ENCODE measurements at regions not wholly inside any gene's neighbourhood (a gene's known extent, or its start where the extent isn't known, plus 50 kb on each side); places are given as distances from the start of the nearest gene placed in this dataset.

DNA sequence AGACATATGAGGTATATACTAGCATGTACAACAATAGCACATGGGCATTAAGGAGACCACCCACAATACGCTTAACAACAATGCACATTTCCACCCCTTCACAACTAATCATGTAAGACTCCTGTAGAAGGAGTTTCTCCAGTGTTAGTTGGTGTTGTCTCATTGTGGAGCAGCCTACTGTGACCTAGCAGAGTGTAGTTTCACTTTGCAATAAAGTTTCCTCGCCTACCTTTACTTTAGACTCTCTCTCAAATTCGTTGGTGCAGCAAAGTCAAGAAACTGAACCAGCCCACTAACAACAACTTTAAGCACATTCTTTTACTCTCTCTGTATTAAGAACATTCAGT lies 863.6 kb downstream of the FAM181B start:
- TF ChIP-seq, protein P1, sequence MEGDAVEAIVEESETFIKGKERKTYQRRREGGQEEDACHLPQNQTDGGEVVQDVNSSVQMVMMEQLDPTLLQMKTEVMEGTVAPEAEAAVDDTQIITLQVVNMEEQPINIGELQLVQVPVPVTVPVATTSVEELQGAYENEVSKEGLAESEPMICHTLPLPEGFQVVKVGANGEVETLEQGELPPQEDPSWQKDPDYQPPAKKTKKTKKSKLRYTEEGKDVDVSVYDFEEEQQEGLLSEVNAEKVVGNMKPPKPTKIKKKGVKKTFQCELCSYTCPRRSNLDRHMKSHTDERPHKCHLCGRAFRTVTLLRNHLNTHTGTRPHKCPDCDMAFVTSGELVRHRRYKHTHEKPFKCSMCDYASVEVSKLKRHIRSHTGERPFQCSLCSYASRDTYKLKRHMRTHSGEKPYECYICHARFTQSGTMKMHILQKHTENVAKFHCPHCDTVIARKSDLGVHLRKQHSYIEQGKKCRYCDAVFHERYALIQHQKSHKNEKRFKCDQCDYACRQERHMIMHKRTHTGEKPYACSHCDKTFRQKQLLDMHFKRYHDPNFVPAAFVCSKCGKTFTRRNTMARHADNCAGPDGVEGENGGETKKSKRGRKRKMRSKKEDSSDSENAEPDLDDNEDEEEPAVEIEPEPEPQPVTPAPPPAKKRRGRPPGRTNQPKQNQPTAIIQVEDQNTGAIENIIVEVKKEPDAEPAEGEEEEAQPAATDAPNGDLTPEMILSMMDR (conservative IDR thresholded peaks at IDR 0.05; ENCODE audit: low read depth, low read length), result no peak
- no peak for TF ChIP-seq EZH2 (IDR thresholded peaks at IDR 0.05; ENCODE audit: low read length, unreplicated experiment)

Data from PC-3 (cell line).